Neural cell (in vitro differentiated cells): ENCODE measurements at regions not wholly inside any gene's neighbourhood (a gene's known extent, or its start where the extent isn't known, plus 50 kb on each side); places are given as distances from the start of the nearest gene placed in this dataset.

Experiments
- CTCF ChIP-seq: fragments of 450-650 bp; IDR thresholded peaks from 2 replicates; pipeline ENCODE4 v1.5.1; 2014; ENCODE audit warnings: antibody characterized with exemption, mild to moderate bottlenecking, moderate library complexity; ENCODE audit not compliant: poor library complexity, severe bottlenecking
- EP300 ChIP-seq: fragments of 450-650 bp; conservative IDR thresholded peaks from 2 replicates; pipeline ENCODE4 v1.6.1; 2014; ENCODE audit warnings: antibody characterized with exemption, mild to moderate bottlenecking, moderate library complexity; ENCODE audit not compliant: poor library complexity, severe bottlenecking
- RAD21 ChIP-seq: fragments of 450-650 bp; conservative IDR thresholded peaks from 2 replicates; pipeline ENCODE4 v1.6.1; 2014; ENCODE audit warnings: antibody characterized with exemption, mild to moderate bottlenecking, moderate library complexity

- TF ChIP-seq RAD21 (no peak), CTCF (no peak), EP300 (no peak)
These were observed 337.8 kb upstream of the ROPN1 start for GRCh38 chr3:124329723-124330122.
